CD4-positive, alpha-beta T cell treated with Interleukin-6 for 4 hours (primary cell): ENCODE measurements at regions not wholly inside any gene's neighbourhood (a gene's known extent, or its start where the extent isn't known, plus 50 kb on each side); places are given as distances from the start of the nearest gene placed in this dataset.
"Not testable (repeated sequence)": the region's sequence is repeated elsewhere in the genome, so short reads cannot be mapped to it uniquely, and the experiment has no call there.

ENCODE experiments used
- DNase-seq: peaks from one replicate; pipeline ENCODE4 v3.0.0-alpha.2; 2020; ENCODE audit warnings: mixed read lengths

DNA sequence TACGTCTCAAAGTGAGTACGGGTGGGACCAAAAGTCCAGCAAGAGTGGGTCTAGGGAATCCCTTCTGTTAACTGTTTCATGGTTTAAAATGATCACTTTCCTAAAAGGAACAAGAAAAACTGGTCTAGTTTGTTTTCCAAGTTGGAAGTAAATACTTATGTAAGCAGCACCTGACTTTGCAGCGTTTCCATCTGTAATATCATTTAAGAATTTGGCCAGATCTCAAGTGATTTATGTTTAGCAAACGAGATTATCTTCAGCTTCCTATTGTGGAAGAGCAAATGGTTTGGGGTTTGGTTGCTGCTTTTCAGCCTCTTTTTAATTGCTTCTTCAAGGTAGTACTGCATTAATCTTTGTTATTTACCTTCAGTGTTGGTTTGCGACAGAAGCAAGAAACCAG is 50.4 kb downstream of the FHIP1A start:
- no peak for DNase-seq

- DNase-seq: no peak
These were observed 51.5 kb downstream of the FHIP1A start for GRCh38 chr4:151460434-151460833.

GRCh38 chr4:151462554-151462953 is 53.6 kb downstream of the FHIP1A start:
- no peak for DNase-seq

- DNase-seq: no peak
These were observed 60.0 kb downstream of the FHIP1A start for GRCh38 chr4:151468715-151469696.

GRCh38 chr4:151469970-151470369 is 61.0 kb downstream of the FHIP1A start:
- DNase-seq: no peak

GRCh38 chr4:151471728-151472127 is 62.8 kb downstream of the FHIP1A start:
- DNase-seq: no peak

- DNase-seq: no peak
These were observed 63.3 kb downstream of the FHIP1A start for GRCh38 chr4:151472297-151472696.

GRCh38 chr4:151472711-151473110 is 63.7 kb downstream of the FHIP1A start:
- DNase-seq: no peak

DNA sequence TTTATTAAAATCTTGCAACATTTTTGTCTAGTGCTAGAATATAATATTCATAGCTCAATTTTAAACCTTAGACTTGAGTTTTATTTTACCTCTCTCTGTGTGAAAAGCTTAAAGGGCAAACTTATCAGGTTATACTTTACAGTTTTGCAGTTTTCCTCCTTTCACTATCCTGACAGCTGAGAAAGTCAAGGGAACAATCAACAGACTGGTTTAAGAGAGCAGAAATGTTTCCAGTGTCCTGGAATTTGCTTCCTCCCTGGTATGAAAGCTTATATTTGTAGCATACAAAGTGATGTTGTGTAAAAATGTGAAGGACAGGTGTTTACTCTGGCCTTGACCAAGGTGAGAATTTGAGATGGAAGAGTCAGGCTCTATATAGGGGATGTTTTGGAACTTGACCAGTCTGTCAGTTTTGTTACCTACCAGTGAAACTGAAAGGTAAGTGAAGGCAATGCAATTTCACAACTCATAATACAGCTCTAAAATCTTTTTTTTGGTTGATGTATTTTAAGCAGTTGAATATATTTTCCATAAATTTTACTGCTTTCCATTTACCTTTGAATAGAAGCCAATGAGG is 64.6 kb downstream of the FHIP1A start:
- DNase-seq: no peak

GRCh38 chr4:151475035-151475714 is 66.2 kb downstream of the FHIP1A start:
- no peak for DNase-seq

DNA sequence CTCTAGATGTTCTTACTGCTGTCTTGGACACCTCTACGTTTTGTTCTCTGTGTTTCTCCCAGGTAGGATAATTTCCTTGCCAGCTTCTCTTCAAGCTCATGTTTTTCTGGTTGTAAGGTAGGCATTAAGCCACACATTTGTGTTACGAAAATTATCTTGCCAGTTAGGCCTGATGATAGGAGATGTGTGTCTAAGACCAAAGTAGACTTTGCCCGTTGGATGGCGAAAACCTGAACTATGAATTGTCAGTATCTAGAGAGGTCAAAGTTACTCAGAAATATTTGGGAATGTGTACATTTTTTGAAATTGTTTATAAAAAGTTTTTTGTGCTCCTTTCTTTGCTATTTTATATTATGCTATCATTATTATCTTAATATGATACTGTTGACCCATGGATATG is 72.8 kb downstream of the FHIP1A start:
- DNase-seq: no peak

DNA sequence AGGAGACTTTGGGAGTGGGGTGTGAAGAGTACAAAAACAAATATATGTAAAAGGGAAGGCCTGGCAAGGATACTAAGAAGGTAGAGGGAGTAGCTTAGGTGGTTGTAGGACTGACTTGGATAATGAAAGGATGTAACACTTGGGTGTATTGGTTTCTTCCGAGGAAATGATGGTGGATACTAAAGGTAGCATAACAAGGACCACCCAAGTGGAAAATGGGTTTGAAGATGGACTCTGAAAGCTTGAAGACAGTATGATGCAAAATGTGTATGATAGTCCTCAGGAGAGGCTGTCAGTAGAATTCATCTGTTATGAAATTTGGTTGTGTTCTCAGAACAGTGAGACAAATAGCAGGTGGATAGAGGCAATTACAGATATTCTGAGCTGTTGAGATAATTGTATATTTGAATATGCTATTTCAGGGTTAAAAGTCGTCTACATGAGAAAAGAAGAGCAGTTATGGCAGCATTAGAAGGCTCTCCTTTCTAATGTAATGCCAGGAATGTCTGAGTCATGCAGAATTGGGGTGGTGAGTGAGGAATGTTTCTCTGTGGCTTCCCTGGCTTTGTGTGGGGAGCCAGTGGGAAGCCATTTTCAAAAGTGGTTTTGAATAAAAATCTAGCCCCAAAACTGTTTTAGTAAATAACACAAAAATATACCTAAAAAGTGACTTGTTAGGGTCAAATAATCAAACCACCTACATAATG is 75.6 kb downstream of the FHIP1A start:
- no peak for DNase-seq

GRCh38 chr4:151485541-151486131 is 76.7 kb downstream of the FHIP1A start:
- DNase-seq: no peak

DNA sequence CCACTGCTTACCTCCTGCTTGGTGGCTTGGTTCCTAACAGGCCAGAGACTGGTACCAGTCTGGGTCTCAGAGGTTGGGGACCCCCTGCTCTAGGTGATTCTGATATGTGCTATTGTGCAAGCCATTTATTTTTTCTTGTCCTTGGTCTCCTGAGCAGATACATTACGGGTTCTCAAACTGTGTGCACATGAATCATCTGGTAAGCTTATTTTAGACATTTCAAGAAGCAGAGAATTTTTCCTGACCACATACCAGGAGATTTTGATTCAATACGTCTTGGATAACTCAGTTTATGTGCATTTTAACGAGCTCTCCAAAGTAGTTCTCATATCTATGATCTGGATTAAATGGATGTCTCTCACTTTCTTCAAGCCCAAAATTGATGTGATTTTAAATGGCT is 77.2 kb downstream of the FHIP1A start:
- DNase-seq: no peak

- DNase-seq: no peak
These were observed 80.0 kb downstream of the FHIP1A start for GRCh38 chr4:151488968-151489367.

DNA sequence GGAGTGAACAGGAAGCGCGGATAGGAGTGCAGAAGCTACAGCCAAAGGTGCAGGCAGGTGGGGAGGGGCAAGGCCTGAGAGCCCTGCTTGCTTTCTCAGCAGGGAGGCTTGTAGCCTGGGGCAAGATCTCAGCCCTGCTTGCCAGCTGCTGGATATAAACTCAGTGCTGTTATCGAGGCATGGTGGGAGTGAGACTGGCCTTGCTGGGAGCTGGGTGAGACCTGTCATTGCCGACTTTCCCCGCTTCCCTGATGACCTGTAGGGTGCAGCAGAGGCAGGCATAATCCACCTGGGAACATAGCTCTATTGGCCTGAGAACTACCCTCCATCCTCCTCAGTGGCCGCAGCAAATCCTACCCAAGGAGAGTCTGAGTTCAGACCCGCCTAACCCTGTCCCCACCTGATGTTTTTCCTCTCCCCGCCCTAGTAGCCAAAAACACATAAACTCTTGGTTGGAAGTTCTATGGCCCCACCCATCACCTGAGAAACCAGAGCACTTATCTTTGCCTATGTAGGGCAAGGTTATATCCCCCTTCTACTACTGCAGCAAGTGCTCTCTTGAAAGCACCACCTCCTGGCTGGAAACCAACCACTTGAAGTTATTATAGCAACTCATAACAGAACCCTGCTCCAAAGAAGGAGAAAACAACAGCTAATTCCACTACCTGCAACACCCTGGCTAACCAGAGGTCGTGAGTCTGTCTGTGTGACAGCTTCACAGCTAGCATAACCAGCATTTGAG is 80.7 kb downstream of the FHIP1A start:
- no peak for DNase-seq

DNA sequence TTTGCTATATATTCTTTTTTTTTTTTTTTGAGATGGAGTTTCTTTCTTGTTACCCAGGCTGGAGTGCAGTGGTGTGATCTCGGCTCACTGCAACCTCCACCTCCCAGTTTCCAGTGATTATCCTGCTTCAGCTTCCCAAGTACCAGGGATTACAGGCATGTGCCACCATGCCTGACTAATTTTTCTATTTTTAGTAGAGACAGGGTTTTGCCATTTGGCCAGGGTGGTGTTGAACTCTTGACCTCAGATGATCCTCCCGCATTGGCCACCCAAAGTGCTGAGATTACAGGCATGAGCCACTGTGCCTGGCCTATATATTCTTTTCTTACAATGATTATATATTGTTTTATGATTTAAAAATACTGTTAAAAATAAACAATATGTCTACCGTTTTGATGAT is 86.6 kb downstream of the FHIP1A start:
- DNase-seq: not testable (repeated sequence)

- not testable (repeated sequence) for DNase-seq
These were observed 102.6 kb downstream of the FHIP1A start for GRCh38 chr4:151511548-151511947.

DNA sequence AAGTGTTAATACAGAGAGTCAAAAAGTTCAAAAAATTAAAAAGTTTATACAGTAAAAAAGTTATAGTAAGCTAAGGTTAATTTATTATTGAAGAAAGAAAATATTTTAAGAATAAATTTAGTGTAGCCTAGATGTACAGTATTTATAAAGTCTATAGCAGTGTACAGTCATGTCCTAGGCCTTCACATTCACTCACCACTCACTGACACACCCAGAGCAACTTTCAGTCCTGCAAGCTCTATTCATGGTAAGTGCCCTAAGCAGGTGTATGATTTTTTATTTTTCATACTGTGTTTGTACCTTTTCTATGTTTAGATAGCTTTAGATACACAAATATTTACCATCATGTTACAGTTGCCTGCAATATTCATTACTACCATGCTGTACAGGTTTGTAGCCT is 108.9 kb downstream of the FHIP1A start:
- DNase-seq: no peak

DNA sequence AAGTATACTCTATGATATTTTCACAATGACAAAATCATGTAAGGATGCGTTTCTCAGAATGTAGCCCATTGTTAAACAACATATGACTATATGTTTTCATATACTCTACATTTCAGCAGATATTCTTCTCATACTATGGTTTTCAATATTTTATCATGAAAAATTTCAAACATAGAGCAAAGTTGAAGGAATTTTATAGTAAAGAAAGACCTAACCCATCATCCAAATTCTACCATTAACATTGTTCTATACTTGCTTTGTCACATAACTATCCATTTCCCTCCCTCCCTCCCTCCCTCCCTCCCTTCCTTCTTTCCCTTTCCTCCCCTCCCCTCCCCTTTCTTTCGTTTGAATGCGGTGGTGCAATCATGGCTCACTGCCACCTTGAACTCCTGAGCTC is 109.4 kb downstream of the FHIP1A start:
- no peak for DNase-seq

DNA sequence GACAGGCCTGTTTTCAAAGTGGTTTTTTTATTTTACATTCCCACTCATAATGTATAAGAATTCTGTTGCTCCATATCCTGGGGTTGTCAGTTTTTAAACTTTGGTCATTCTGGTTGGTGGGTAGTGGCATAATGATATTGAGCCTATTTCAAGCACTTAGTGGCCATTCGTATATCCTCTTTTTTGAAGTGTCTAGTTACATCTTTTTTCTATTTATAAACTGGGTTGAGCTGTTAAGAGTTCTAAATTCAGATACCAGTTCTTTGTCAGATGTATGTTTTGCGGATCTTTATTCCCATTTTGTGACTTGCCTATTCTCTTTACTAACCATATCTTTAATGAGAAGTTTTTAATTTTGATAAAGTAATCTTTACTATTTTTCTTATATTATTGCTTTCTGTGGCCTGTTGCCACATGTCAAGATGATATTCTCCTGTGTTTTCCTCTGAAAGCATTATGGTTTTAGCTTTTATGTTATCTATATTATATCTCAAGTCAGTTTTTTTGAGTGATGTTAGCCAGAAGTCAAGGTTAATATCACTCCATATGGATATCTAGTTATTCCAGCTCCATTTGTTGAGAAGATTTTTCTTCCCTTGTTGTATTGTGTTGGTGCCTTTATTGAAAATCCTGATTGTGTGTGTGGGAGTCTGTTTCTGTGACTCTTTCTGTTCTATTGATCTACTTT is 110.9 kb downstream of the FHIP1A start:
- DNase-seq: no peak
